Panc1 (cell line): ENCODE measurements at regions not wholly inside any gene's neighbourhood (a gene's known extent, or its start where the extent isn't known, plus 50 kb on each side); places are given as distances from the start of the nearest gene placed in this dataset.
A peak's percentile ranks its signal among the peaks of the same experiment; 100 is the strongest.

Experiments used
- ATAC-seq: fragments of 200-7000 bp; cut with Tn5 transposase; 2 replicates; pipeline ENCODE4 v1.9.1; 2020; ENCODE audit warnings: mild to moderate bottlenecking, moderate library complexity
- BruUV-seq: library from RNA; stranded (reverse); fragments of 400-500 nt; replicated peaks from 2 replicates; lab custom pipeline; 2021; lab: Mats Ljungman, UMichigan
- CTCF ChIA-PET: fragments of 300-600 bp; sonication (Branson Sonifier 250); formaldehyde crosslinking; loops from one replicate; lab custom pipeline; 2022; ENCODE audit warnings: antibody characterized with exemption; lab: Charles Lee
- POLR2A ChIA-PET: fragments of 300-600 bp; sonication (Branson Sonifier 250); formaldehyde crosslinking; loops from one replicate; lab custom pipeline; 2022; ENCODE audit warnings: antibody characterized with exemption; lab: Charles Lee
- DNase-seq: peaks from one replicate; pipeline ENCODE4 v3.0.0-alpha.2; 2010; ENCODE audit warnings: low read depth, low spot score
- H3K27ac ChIP-seq: 2 replicates; pipeline ENCODE4 v1.5.1; 2011; ENCODE audit warnings: mild to moderate bottlenecking, low read length, inconsistent platforms
- H3K27me3 ChIP-seq: fragments of 200-500 bp; sonication (Bioruptor generic); 2 replicates; pipeline ENCODE4 v1.6.0; 2014; ENCODE audit warnings: low read length, inconsistent platforms; ENCODE audit not compliant: control insufficient read depth, insufficient read depth
- H3K36me3 ChIP-seq: fragments of 200-500 bp; sonication (Bioruptor generic); 2 replicates; pipeline ENCODE4 v1.5.1; 2014; ENCODE audit warnings: inconsistent platforms, mild to moderate bottlenecking, low read length, moderate library complexity; ENCODE audit not compliant: control insufficient read depth, insufficient read depth
- H3K4me1 ChIP-seq: 2 replicates; pipeline ENCODE4 v1.5.1; 2011; ENCODE audit warnings: inconsistent platforms, mild to moderate bottlenecking, low read length, moderate library complexity; ENCODE audit not compliant: control insufficient read depth, insufficient read depth
- H3K4me3 ChIP-seq, 2 experiments: 2 replicates each; pipeline ENCODE4 v1.5.1; 2011 to 2012; ENCODE audit warnings: low read depth in 2 of 2, low read length in 2 of 2, mild to moderate bottlenecking in 2 of 2, inconsistent platforms in 1 of 2, moderate library complexity in 1 of 2
- H3K9me3 ChIP-seq: fragments of 200-500 bp; sonication (Bioruptor generic); 2 replicates; pipeline ENCODE4 v1.5.1; 2014; ENCODE audit warnings: low read depth, mild to moderate bottlenecking, inconsistent platforms, low read length, moderate library complexity; ENCODE audit not compliant: control insufficient read depth, insufficient read depth
- POLR2AphosphoS5 ChIP-seq: IDR thresholded peaks from 2 replicates; pipeline ENCODE4 v1.6.1; 2012; ENCODE audit warnings: mild to moderate bottlenecking, low read depth, low read length, moderate library complexity
- REST ChIP-seq, 2 experiments: IDR thresholded peaks; 2 replicates each; pipeline ENCODE4 v1.6.1; 2011 to 2012; ENCODE audit warnings: low read depth in 2 of 2, control low read depth in 1 of 2, low read length in 1 of 2, mild to moderate bottlenecking in 1 of 2, moderate library complexity in 1 of 2; ENCODE audit not compliant: insufficient read depth in 1 of 2
- SIN3A ChIP-seq: IDR thresholded peaks from 2 replicates; pipeline ENCODE4 v1.6.1; 2012; ENCODE audit warnings: low read depth, mild to moderate bottlenecking, low read length, moderate library complexity, borderline replicate concordance; ENCODE audit not compliant: insufficient read depth
- TCF7L2 ChIP-seq: IDR thresholded peaks from 2 replicates; pipeline ENCODE4 v1.6.1; 2011; ENCODE audit warnings: mild to moderate bottlenecking, low read depth, low read length, inconsistent platforms
- in situ Hi-C: cut with HindIII; loops from 2 replicates; pipeline ENCODE4 v1.10.0; 2016; ENCODE audit warnings: low sequenced_read_pairs, low pct_unique_long_range_greater_than_20kb
- intact Hi-C: fragments of 100-400 bp; cut with micrococcal nuclease; formaldehyde crosslinking; loops from one replicate; pipeline ENCODE4 v1.10.0; 2022; ENCODE audit not compliant: unreplicated experiment
- TF ChIP-seq, protein P1 (sequence below): fragments of 450-650 bp; IDR thresholded peaks from 2 replicates; pipeline ENCODE4 v1.5.1; 2017; ENCODE audit warnings: mild to moderate bottlenecking

GRCh38 chr10:29736366-29737073 lies 101.7 kb upstream of the SVIL start:
- in situ Hi-C loops (no loop called here), intact Hi-C loops (loop anchor here (5.0 kb wide), 1 partner anchor 121 kb away; no protein-coding TSS in a partner anchor)
- no TSS peak for BruUV-seq
- peak overlapping the region; percentile 72 to 77 for H3K4me3 ChIP-seq
- peak; percentile 76 for ATAC-seq
- H3K36me3 ChIP-seq, result no peaks in the 10 kb centered on the region
- H3K27me3 ChIP-seq, result no peaks in the 10 kb centered on the region
- no peaks in the 10 kb centered on the region for H3K9me3 ChIP-seq
- TF ChIP-seq REST (IDR thresholded peaks at IDR 0.05; ENCODE audit: insufficient read depth in 1 of 2, low read depth in 2 of 2, low read length in 1 of 2) (no peak), POLR2AphosphoS5 (no peak), SIN3A (no peak), TCF7L2 (no peak)
- TF ChIP-seq, protein P1, sequence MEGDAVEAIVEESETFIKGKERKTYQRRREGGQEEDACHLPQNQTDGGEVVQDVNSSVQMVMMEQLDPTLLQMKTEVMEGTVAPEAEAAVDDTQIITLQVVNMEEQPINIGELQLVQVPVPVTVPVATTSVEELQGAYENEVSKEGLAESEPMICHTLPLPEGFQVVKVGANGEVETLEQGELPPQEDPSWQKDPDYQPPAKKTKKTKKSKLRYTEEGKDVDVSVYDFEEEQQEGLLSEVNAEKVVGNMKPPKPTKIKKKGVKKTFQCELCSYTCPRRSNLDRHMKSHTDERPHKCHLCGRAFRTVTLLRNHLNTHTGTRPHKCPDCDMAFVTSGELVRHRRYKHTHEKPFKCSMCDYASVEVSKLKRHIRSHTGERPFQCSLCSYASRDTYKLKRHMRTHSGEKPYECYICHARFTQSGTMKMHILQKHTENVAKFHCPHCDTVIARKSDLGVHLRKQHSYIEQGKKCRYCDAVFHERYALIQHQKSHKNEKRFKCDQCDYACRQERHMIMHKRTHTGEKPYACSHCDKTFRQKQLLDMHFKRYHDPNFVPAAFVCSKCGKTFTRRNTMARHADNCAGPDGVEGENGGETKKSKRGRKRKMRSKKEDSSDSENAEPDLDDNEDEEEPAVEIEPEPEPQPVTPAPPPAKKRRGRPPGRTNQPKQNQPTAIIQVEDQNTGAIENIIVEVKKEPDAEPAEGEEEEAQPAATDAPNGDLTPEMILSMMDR, result no peak
- ChIA-PET CTCF (no interaction called here), POLR2A (interaction anchor here (0.6 kb wide), 1 partner anchor 10 kb away, joined by 3 read pairs; no protein-coding TSS in a partner anchor)
- H3K27ac ChIP-seq, result peak overlapping the region; percentile 75
- DNase-seq, result no peak
- H3K4me1 ChIP-seq, result peaks cover 19% of the 10 kb centered on the region

- BruUV-seq, result no TSS peak
- H3K36me3 ChIP-seq, result no peaks in the 10 kb centered on the region
- H3K27me3 ChIP-seq, result no peaks in the 10 kb centered on the region
- POLR2A ChIA-PET, result interaction anchor here (0.6 kb wide), 1 partner anchor 9 kb away, joined by 3 read pairs; no protein-coding TSS in a partner anchor
- intact Hi-C loops, result loop anchor here (5.0 kb wide), 1 partner anchor 122 kb away; no protein-coding TSS in a partner anchor
- in situ Hi-C loops, result no loop called here
- peak; percentile 50 for DNase-seq
- CTCF ChIA-PET, result no interaction called here
- ATAC-seq, result peak; percentile 89
- TF ChIP-seq, protein P1, result peak; percentile 94
- TF ChIP-seq SIN3A, result peak; percentile 44; the same call in 1 of the 2 replicates
- TF ChIP-seq TCF7L2, result no peak
- no peak for TF ChIP-seq REST (IDR thresholded peaks at IDR 0.05; ENCODE audit: insufficient read depth in 1 of 2, low read depth in 2 of 2, low read length in 1 of 2)
- peak; percentile 31; the same call in 1 of the 2 replicates for TF ChIP-seq POLR2AphosphoS5
- peaks cover 19% of the 10 kb centered on the region for H3K4me1 ChIP-seq
- H3K4me3 ChIP-seq, result peak overlapping the region; percentile 72 to 77
- peak overlapping the region; percentile 75 for H3K27ac ChIP-seq
- no peaks in the 10 kb centered on the region for H3K9me3 ChIP-seq
These were observed 101.0 kb upstream of the SVIL start for GRCh38 chr10:29735628-29736365.
